Spinal cord (tissue), 9 donors: ENCODE measurements at regions not wholly inside any gene's neighbourhood (a gene's known extent, or its start where the extent isn't known, plus 50 kb on each side); places are given as distances from the start of the nearest gene placed in this dataset.

ENCODE experiments used
- DNase-seq, 6 donors: peaks; one replicate each; pipeline versions ENCODE4 v3.0.0 to v3.0.0-alpha.2; 2013 to 2015; ENCODE audit warnings: low spot score in 6 of 6, low read depth in 4 of 6
- H3K27ac ChIP-seq: one replicate; pipeline ENCODE4 v1.5.1; 2013; ENCODE audit warnings: low read depth, low read length, control low read depth
- H3K27me3 ChIP-seq: one replicate; pipeline ENCODE4 v1.6.1; 2013; ENCODE audit warnings: low read length; ENCODE audit not compliant: control insufficient read depth, insufficient read depth
- H3K36me3 ChIP-seq: one replicate; pipeline ENCODE4 v1.6.1; 2013; ENCODE audit warnings: low read length; ENCODE audit not compliant: control insufficient read depth, insufficient read depth
- H3K4me1 ChIP-seq: one replicate; pipeline ENCODE4 v1.6.1; 2013; ENCODE audit warnings: low read length; ENCODE audit not compliant: control insufficient read depth, insufficient read depth
- H3K4me3 ChIP-seq: one replicate; pipeline ENCODE4 v1.5.1; 2013; ENCODE audit warnings: low read depth, low read length, control low read depth
- H3K9me3 ChIP-seq: one replicate; pipeline ENCODE4 v1.6.1; 2013; ENCODE audit warnings: low read length; ENCODE audit not compliant: control insufficient read depth, insufficient read depth
- WGBS: methylation state at CpG from one replicate; pipeline ENCODE4 v1.1.5; 2013; ENCODE audit warnings: missing lambda C conversion rate; ENCODE audit not compliant: insufficient coverage; 5-methylcytosine and 5-hydroxymethylcytosine counted together
- donor health status: healthy.

DNA sequence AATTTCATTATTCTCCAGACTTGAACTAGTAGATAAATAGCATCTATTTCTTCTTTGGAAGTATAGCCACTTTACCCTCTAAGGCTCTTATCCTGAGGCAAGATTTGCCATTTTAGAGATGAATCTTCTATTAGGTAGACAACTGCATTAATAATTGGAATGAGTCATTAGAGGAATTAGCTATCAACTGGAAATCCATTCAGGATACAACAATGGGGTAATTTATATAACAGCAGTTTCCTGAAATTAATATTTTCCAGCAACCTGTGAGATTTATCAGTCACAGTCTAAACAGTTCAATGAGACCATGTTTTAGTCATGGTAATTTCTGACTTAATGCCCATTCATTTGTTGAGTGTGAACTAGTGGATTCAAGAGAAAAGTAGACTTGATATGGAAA lies 928.6 kb upstream of the MBL2 start:
- H3K27ac ChIP-seq, result no peak overlapping the region
- DNase-seq, result no peak
- no peak overlapping the region for H3K4me3 ChIP-seq
- H3K36me3 ChIP-seq, result no peaks in the 10 kb centered on the region
- no peaks in the 10 kb centered on the region for H3K4me1 ChIP-seq
- H3K27me3 ChIP-seq, result no peaks in the 10 kb centered on the region
- H3K9me3 ChIP-seq, result no peaks in the 10 kb centered on the region

DNA sequence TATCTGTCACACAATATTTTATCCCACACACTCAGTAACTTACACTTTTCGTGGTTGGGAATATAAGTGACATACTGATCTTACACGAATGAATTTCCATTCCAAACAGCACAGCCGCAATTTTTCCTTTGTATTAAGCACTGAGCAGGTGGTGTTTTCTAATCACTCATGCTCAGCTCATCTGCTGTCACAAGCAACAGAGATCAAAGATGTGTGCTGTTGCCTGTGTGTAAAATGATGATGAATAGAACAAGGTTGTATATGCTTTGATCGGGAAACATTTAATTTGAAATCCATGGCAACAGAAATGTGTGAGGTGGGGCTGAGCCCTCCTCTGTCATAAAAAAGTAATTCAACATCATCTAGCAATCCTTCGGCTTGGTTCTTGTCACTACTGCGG lies 927.7 kb upstream of the MBL2 start:
- no CpG with 5 or more reads among the region's 6 CpGs for WGBS
- Histone ChIP-seq H3K9me3 (no peaks in the 10 kb centered on the region), H3K27me3 (no peaks in the 10 kb centered on the region), H3K4me3 (no peak overlapping the region), H3K27ac (no peak overlapping the region), H3K4me1 (no peaks in the 10 kb centered on the region), H3K36me3 (no peaks in the 10 kb centered on the region)
- DNase-seq, result peak in 1 of 6 donors; percentile 60

DNA sequence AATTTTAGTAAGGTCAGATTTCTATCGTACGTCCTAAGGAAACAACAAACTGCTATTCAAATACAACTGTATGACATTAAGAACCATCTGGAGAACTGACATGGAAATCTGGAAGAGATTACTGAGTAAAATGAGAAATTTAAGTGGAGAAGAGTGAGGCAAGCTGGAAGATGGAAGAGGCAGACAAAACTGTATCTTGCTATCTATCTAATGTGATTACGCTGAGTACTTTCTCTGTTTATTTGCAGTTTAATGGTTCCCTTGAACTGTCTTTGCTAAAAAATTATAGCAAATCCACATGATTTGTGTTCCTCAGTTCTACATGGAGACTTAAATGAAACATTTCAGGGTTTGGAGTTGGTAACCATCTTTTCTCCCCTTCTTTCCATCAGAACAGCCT lies 927.1 kb upstream of the MBL2 start:
- Histone ChIP-seq H3K9me3 (no peaks in the 10 kb centered on the region), H3K36me3 (no peaks in the 10 kb centered on the region), H3K4me3 (no peak overlapping the region), H3K4me1 (no peaks in the 10 kb centered on the region), H3K27ac (no peak overlapping the region), H3K27me3 (no peaks in the 10 kb centered on the region)
- no CpG with 5 or more reads among the region's 3 CpGs for WGBS
- no peak for DNase-seq

DNA sequence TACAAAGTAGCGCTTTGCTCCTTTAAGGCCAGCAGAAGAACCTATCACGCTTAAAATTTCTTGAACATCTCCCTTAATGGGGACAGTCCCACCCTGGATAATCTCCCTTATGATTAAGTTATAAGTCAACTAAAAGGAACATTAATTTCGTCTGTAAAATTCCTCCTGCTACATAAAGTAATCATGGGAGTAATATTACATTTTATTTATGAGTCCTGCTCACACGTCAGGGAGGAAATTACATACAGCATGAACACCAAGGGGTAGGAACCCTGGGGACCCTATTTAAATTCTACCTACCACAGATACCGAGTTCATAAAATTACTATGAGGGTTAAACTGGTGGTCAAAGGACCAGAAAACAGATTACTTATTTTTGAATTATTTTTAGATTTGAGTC lies 926.6 kb upstream of the MBL2 start:
- H3K27ac ChIP-seq, result no peak overlapping the region
- H3K36me3 ChIP-seq, result no peaks in the 10 kb centered on the region
- H3K4me3 ChIP-seq, result no peak overlapping the region
- H3K9me3 ChIP-seq, result no peaks in the 10 kb centered on the region
- no peaks in the 10 kb centered on the region for H3K27me3 ChIP-seq
- H3K4me1 ChIP-seq, result no peaks in the 10 kb centered on the region
- WGBS, result no CpG with 5 or more reads among the region's 5 CpGs
- DNase-seq, result no peak

DNA sequence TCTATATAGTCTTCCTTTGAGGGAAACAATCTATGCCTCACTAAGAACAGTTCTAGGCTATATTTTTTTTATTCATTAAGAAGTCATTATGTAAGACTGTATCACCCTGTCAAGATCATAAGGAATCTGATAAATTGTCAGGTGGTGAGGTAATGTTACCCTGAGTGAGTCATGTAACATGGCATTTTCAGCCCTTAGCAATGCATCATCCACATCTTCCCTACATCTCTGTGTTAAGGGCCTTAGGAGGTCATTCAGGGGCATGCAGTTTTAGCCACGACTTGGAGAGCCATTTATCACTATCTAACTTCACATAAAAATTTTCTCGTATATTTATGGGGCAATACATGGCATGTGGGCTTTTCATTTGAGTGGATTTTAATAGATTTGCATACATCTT lies 924.5 kb upstream of the MBL2 start:
- no peaks in the 10 kb centered on the region for H3K9me3 ChIP-seq
- H3K36me3 ChIP-seq, result no peaks in the 10 kb centered on the region
- H3K4me3 ChIP-seq, result no peak overlapping the region
- no peaks in the 10 kb centered on the region for H3K27me3 ChIP-seq
- no peak overlapping the region for H3K27ac ChIP-seq
- H3K4me1 ChIP-seq, result no peaks in the 10 kb centered on the region
- WGBS, result no CpG with 5 or more reads among the region's 2 CpGs
- no peak for DNase-seq

DNA sequence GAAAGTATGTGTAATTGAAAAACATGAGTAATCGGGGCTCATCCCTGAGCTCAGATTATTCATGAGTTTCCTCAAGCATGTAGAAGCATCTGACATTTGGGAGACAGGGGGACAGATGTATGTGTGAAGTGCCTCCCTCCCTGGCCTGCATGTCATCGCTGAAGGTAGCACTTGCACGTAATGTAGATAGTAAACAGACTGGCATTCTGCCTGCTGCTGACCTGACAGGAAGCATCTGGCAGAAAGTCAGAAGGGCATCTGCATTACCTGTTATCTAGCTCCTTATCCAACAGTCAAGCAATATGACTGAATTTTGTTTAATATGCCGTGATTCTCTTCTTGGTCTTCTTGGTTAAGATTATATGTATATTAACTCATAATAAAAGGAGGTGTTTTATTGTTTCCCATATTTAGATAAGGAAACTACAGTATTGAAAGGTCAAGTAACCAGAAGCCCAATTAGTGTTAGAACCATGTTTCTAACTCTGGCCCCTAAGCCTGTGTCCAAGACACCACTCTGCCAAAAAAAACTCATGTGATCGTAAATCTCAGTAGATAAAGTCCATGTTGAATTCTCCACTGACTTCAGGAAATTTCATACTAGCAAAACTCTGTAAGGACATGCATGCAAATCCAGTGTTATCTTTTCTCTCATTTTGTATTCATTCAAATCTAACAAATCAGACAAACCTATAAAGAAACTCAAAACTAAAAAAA lies 918.1 kb upstream of the MBL2 start:
- no peaks in the 10 kb centered on the region for H3K9me3 ChIP-seq
- H3K27ac ChIP-seq, result no peak overlapping the region
- DNase-seq, result no peak
- no peak overlapping the region for H3K4me3 ChIP-seq
- no peaks in the 10 kb centered on the region for H3K36me3 ChIP-seq
- no peaks in the 10 kb centered on the region for H3K4me1 ChIP-seq
- H3K27me3 ChIP-seq, result no peaks in the 10 kb centered on the region
- 74% methylated on average over 4 of the region's 5 CpGs for WGBS

DNA sequence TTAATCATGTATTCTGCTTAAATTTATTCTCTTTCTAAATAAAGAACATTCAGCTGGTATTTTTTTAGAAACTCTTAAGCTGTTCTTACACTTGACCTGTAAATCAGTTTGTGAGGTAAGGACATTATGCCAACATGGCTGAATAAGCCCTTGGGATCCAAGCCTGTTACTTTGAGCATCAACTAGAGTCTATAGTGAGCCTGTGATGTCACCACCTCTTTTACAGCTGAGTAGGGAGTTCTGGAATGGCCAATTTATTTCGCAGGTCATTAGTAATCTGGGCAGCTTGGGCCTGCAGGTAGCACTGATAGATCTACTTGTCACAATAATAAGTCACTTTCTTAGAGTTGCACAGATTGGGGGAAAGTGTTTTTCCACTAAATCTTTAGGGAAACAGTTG lies 915.2 kb upstream of the MBL2 start:
- no peaks in the 10 kb centered on the region for H3K4me1 ChIP-seq
- no peak for DNase-seq
- H3K27me3 ChIP-seq, result no peaks in the 10 kb centered on the region
- H3K36me3 ChIP-seq, result no peaks in the 10 kb centered on the region
- H3K27ac ChIP-seq, result no peak overlapping the region
- no CpG with 5 or more reads among the region's 1 CpG for WGBS
- H3K4me3 ChIP-seq, result no peak overlapping the region
- H3K9me3 ChIP-seq, result no peaks in the 10 kb centered on the region

DNA sequence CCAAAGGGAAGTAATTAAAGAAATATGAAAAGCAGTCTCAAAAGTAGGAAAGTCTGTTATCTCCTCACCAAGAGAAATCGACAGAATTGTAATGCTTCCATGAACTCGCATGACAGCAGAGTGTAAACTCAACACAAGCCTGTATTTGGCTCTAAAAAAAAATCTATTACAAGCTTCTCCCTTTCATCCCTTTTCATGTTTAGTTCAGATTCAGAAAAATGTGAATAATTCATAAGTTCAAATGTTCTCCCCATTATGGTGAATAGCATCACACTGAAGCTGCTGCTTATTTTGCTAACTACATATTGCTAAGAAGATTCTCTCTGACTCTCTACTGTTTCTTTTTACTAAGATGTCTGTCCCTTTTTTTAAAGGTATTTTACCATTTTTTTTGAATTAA lies 910.3 kb upstream of the MBL2 start:
- Histone ChIP-seq H3K27ac (no peak overlapping the region), H3K9me3 (no peaks in the 10 kb centered on the region), H3K4me3 (no peak overlapping the region), H3K27me3 (no peaks in the 10 kb centered on the region), H3K4me1 (no peaks in the 10 kb centered on the region), H3K36me3 (no peaks in the 10 kb centered on the region)
- peak in 1 of 6 donors; percentile 29 for DNase-seq
- WGBS, result no CpG with 5 or more reads among the region's 2 CpGs

DNA sequence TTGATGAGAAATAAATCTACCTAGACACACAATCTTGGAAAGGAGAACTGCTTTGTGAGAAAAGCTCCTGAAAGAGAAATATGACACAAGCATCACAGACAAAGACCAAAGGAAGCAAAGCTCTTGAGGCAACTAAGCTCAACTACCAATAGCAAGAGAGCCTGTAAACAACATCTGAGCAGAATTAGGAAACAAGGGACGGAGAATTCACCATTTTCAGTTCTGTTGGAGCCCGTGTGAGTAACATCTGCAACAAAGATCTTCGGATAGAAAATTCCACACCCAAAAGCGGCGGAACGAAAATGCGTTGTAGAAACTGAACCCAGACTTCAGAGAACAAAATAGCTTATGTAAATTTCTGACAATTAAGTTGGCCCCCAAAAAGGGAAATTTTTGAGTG lies 909.9 kb upstream of the MBL2 start:
- H3K4me1 ChIP-seq, result no peaks in the 10 kb centered on the region
- H3K36me3 ChIP-seq, result no peaks in the 10 kb centered on the region
- peak in 1 of 6 donors; percentile 15 for DNase-seq
- no peaks in the 10 kb centered on the region for H3K27me3 ChIP-seq
- WGBS, result 50% methylated on average over 1 of the region's 7 CpGs
- no peak overlapping the region for H3K4me3 ChIP-seq
- no peak overlapping the region for H3K27ac ChIP-seq
- H3K9me3 ChIP-seq, result no peaks in the 10 kb centered on the region

DNA sequence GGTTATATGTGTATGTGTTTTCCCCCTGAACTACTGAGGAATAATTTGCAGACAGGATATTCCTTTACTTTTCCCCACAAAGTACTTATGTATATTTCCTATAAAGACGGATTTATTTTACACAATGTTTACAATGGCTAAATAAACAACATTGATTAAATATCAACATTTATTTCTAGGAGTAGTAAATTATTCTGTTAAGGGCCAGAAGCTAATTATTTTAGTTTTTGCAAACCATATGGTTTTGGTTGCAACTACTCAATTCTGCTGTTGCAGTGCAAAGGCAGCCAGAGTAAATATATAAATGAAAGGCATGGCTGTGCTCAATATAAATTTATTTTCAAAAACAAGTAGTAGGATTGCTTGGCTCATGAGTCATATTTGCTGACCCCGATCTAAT lies 907.1 kb upstream of the MBL2 start:
- WGBS, result no CpG with 5 or more reads among the region's 2 CpGs
- Histone ChIP-seq H3K9me3 (no peaks in the 10 kb centered on the region), H3K4me1 (no peaks in the 10 kb centered on the region), H3K36me3 (no peaks in the 10 kb centered on the region), H3K4me3 (no peak overlapping the region), H3K27ac (no peak overlapping the region), H3K27me3 (no peaks in the 10 kb centered on the region)
- no peak for DNase-seq
